ENCODE measurements at regions not wholly inside any gene's neighbourhood (a gene's known extent, or its start where the extent isn't known, plus 50 kb on each side); places are given as distances from the start of the nearest gene placed in this dataset.
"Not testable (repeated sequence)": the region's sequence is repeated elsewhere in the genome, so short reads cannot be mapped to it uniquely, and the experiment has no call there.

DNA sequence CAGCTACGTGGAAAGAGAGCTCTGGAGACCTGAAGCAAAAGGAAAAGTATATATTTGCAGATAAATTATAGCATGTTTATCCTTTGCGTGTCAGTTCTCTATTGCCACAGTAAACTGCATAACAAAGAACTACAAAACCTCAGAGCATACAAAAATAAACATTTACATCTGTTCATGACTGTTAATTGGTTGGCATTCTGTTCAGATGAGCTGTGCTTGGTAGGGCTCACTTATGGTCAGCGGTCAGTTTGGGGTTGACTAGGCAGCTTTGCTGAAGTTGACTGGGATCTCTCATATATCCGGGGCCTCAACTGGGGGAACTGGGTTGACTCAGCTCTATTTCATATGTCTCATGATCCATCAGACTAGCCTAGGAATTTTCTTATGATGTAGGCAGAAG is 257.7 kb downstream of the TLE1 start:
- intact Hi-C loops (cut with DNase I), result no loop called here
- Histone ChIP-seq H3K27ac (no peak overlapping the region), H3K9me3 (peaks cover 6% of the 10 kb centered on the region), H3K36me3 (no peaks in the 10 kb centered on the region), H3K9ac (ENCODE audit: low read depth in 2 of 2, low read length in 2 of 2) (no peak overlapping the region), H3K4me3 (no peak overlapping the region), H3K4me1 (no peaks in the 10 kb centered on the region), H3K27me3 (no peaks in the 10 kb centered on the region)
- no peak for DNase-seq
- TF ChIP-seq, protein P1, sequence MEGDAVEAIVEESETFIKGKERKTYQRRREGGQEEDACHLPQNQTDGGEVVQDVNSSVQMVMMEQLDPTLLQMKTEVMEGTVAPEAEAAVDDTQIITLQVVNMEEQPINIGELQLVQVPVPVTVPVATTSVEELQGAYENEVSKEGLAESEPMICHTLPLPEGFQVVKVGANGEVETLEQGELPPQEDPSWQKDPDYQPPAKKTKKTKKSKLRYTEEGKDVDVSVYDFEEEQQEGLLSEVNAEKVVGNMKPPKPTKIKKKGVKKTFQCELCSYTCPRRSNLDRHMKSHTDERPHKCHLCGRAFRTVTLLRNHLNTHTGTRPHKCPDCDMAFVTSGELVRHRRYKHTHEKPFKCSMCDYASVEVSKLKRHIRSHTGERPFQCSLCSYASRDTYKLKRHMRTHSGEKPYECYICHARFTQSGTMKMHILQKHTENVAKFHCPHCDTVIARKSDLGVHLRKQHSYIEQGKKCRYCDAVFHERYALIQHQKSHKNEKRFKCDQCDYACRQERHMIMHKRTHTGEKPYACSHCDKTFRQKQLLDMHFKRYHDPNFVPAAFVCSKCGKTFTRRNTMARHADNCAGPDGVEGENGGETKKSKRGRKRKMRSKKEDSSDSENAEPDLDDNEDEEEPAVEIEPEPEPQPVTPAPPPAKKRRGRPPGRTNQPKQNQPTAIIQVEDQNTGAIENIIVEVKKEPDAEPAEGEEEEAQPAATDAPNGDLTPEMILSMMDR (IDR thresholded peaks at IDR 0.05), result no peak

DNA sequence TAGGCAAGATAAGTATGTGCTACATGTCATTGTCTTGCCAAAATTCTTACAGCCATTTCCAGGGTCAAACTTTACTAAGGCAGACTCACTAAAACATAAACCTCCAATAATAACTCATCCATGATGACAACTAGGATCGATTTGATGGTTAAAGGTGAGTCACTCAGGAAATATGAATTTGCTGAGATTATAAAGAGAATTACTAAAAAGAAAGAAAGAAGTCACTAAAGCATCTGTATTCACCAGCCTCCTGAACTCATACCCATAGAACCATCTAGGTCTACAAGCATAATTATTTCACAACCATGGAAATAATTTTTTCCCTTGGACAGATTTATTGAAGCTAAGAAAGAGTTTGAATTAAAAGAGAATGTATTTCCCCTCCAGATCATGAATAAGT is 258.6 kb downstream of the TLE1 start:
- intact Hi-C loops (cut with DNase I), result no loop called here
- no peaks in the 10 kb centered on the region for H3K36me3 ChIP-seq

DNA sequence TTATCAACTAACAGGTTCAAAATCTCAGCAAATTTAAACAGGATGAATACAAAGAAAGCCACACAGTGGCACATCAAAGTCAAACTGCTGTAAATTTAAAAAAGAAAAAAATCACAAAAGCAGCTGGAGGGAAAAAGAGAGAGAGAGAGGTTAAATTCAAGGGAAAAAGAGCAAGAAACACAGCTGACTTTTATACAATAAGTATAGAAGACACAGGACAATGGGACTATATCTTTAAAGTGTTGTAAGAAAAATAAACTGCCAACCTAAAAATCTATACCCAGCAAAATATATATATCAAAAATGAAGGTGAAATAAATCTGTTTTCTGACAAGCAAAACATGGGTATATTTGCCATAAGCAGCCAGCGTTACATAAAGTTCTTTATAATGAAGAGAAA is 261.5 kb downstream of the TLE1 start:
- no peak overlapping the region for H3K9ac ChIP-seq (ENCODE audit: low read depth in 2 of 2, low read length in 2 of 2)
- no peaks in the 10 kb centered on the region for H3K36me3 ChIP-seq
- no peak overlapping the region for H3K27ac ChIP-seq
- no peak for DNase-seq
- no peaks in the 10 kb centered on the region for H3K4me1 ChIP-seq
- no peak overlapping the region for H3K4me3 ChIP-seq
- no peaks in the 10 kb centered on the region for H3K27me3 ChIP-seq
- H3K9me3 ChIP-seq, result peaks cover 6% of the 10 kb centered on the region
- intact Hi-C loops (cut with DNase I), result no loop called here
- TF ChIP-seq, protein P1 (IDR thresholded peaks at IDR 0.05), result no peak

More for the DNA sequence above, 258.6 kb downstream of the TLE1 start:
- Histone ChIP-seq H3K4me3 (no peak overlapping the region), H3K4me1 (no peaks in the 10 kb centered on the region), H3K9me3 (peaks cover 6% of the 10 kb centered on the region), H3K27me3 (no peaks in the 10 kb centered on the region), H3K9ac (ENCODE audit: low read depth in 2 of 2, low read length in 2 of 2) (no peak overlapping the region), H3K27ac (no peak overlapping the region)
- DNase-seq, result no peak
- TF ChIP-seq, protein P1 (IDR thresholded peaks at IDR 0.05), result no peak

DNA sequence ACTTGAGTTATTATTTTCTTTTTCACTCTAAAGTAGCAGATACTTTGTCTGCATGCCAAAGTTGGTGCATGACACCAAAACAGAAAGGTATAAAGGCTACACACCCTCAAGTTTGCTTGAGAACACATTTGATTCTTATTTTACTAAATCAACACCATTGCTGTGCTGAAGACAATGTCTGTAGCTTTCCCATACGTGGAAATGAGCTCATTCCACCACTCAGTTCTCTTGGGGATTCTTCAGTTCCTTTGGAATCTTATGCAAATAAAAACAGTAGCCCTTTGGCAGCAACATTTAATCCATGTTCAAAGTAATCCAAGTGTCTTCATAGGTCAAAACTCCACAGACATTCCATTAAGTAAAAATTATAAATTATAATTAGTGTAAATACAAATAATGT is 264.9 kb downstream of the TLE1 start:
- Histone ChIP-seq H3K27me3 (no peaks in the 10 kb centered on the region), H3K4me3 (no peak overlapping the region), H3K4me1 (no peaks in the 10 kb centered on the region), H3K9me3 (peaks cover 6% of the 10 kb centered on the region), H3K27ac (no peak overlapping the region), H3K36me3 (no peaks in the 10 kb centered on the region), H3K9ac (ENCODE audit: low read depth in 2 of 2, low read length in 2 of 2) (no peak overlapping the region)
- TF ChIP-seq, protein P1 (IDR thresholded peaks at IDR 0.05), result no peak
- intact Hi-C loops (cut with DNase I), result no loop called here
- no peak for DNase-seq

DNA sequence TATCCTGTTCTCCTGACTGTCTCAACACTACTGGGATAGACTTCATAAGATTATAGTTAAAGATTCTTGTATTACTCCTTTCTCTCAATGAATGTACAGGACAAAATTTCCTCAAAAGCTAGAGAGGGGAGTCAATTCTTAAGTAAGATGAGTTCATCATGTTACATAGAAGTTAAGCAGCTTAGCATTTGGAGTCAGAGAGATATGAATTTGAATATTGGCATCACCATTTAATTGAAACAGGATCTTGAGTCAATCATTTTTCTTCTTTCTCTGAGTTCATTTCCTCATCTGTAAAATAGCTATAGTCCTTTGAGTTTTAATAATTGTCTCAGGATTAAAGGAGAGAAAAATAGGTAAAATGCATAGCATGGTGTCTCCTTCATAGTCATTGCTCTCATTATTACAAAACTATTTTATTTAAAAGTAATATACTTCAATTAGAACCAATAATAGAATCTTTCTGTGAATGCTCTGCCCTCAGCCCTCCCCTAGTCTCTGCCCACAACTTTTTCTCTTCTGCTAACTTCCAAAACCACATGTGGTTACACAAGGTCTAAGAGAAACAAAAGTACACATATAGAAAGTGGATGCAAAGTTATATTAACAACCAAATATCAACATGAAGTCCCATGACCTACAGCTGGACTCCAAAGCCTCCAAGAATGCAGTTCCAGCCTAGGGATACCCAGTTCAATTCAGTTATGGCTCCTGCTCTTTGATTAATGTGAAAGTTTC is 265.6 kb downstream of the TLE1 start:
- no peak overlapping the region for H3K27ac ChIP-seq
- no peaks in the 10 kb centered on the region for H3K27me3 ChIP-seq
- TF ChIP-seq, protein P1 (IDR thresholded peaks at IDR 0.05), result no peak
- no peaks in the 10 kb centered on the region for H3K36me3 ChIP-seq
- peaks cover 6% of the 10 kb centered on the region for H3K9me3 ChIP-seq
- intact Hi-C loops (cut with DNase I), result no loop called here
- no peak overlapping the region for H3K4me3 ChIP-seq
- no peak for DNase-seq
- H3K9ac ChIP-seq (ENCODE audit: low read depth in 2 of 2, low read length in 2 of 2), result no peak overlapping the region
- no peaks in the 10 kb centered on the region for H3K4me1 ChIP-seq

DNA sequence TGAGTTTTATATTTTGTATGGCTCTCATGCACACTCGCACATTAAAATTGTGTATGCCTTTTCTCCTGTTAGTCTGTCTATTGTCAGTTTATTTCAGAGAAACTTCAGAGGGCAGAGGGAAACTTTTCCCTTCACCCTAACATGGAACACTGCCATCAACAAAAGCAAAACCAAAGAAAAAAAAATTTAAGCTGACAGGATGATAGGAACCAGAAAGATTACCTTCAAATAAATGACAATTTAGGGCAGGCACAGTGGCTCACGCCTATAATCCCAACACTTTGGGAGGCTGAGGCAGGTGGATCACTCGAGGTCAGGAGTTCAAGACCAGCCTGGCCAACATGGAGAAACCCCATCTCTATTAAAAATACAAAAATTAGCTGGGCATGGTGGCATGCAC is 268.3 kb downstream of the TLE1 start:
- H3K9me3 ChIP-seq, result not testable (repeated sequence)

More for the DNA sequence above, 268.3 kb downstream of the TLE1 start:
- H3K36me3 ChIP-seq; H3K9ac ChIP-seq (ENCODE audit: low read depth in 2 of 2, low read length in 2 of 2); H3K4me3 ChIP-seq; DNase-seq; intact Hi-C loops (cut with DNase I); H3K4me1 ChIP-seq; H3K27me3 ChIP-seq; H3K27ac ChIP-seq: not testable (repeated sequence)
